ENCODE measurements at regions not wholly inside any gene's neighbourhood (a gene's known extent, or its start where the extent isn't known, plus 50 kb on each side); places are given as distances from the start of the nearest gene placed in this dataset.

DNA sequence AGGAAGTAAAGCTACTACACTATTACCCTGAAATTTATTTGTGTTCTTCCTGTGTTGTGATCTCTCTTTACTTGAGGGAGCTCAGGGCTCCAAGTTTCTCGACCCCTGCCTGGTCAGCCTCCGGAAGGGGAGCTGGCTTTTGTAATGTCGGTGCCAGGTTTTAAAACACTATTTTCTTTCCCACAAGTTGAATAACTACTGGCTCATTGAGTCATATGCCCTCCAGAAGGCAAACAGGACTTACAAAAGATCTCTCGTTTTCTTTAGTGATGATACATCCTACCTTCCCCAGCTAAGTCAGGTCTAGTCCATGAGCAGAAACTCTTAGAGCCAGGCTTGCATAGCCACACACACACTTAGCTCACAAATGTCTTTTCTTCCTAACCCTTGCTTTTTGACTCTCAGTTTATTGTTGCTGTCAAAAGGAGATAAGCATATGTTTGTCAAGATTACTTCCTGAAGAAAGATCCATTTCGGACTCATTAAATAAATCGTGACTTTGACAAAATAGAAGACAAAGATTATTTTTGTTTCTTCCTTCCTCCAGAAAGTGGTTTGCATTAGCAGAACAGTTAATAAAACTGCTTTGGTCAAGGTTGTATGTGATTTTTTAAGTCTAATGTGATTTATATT is 209.8 kb upstream of the FLRT2 start:
- Histone ChIP-seq H3K9me3 (no peaks in the 10 kb centered on the region), H3K27me3 (no peaks in the 10 kb centered on the region), H3K36me3 (no peaks in the 10 kb centered on the region), H3K4me3 (no peak overlapping the region), H3K27ac (no peak overlapping the region), H3K4me1 (no peaks in the 10 kb centered on the region)
- DNase-seq (ENCODE audit: extremely low spot score in 2 of 2), result no peak
- intact Hi-C loops (cut with DNase I), result no loop called here
- TF ChIP-seq POLR2A (IDR thresholded peaks at IDR 0.05) (no peak), CTCF (IDR thresholded peaks at IDR 0.05) (no peak), POLR2AphosphoS5 (IDR thresholded peaks at IDR 0.05; ENCODE audit: insufficient read depth in 1 of 2, low read depth in 1 of 2) (no peak)

- H3K27ac ChIP-seq, result no peak overlapping the region
- no peak for DNase-seq (ENCODE audit: extremely low spot score in 2 of 2)
- H3K36me3 ChIP-seq, result no peaks in the 10 kb centered on the region
- no peaks in the 10 kb centered on the region for H3K27me3 ChIP-seq
- TF ChIP-seq CTCF (IDR thresholded peaks at IDR 0.05) (no peak), POLR2A (IDR thresholded peaks at IDR 0.05) (no peak), POLR2AphosphoS5 (IDR thresholded peaks at IDR 0.05; ENCODE audit: insufficient read depth in 1 of 2, low read depth in 1 of 2) (no peak)
- H3K4me3 ChIP-seq, result no peak overlapping the region
- no peaks in the 10 kb centered on the region for H3K9me3 ChIP-seq
- intact Hi-C loops (cut with DNase I), result no loop called here
- H3K4me1 ChIP-seq, result no peaks in the 10 kb centered on the region
These were observed 204.6 kb upstream of the FLRT2 start for GRCh38 chr14:85325134-85326017.

DNA sequence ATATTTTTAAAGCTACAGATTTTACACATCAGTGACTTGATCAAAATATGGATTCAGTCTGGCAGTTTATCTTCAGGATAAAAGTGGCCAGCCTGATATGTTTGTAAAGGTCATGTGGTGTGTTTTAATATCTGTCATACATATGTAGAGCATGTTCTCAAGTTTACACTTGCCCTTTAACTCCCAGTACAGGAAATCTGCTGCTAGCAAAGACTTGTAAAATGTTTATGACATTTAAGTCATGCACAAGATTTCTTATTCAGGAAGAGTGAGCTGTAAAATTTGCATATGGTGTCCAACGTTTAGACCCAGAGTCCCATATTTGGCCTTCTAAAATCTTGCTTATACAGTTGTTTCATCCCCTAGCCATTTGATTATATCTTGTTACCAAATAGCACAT is 197.5 kb upstream of the FLRT2 start:
- Histone ChIP-seq H3K27me3 (no peaks in the 10 kb centered on the region), H3K27ac (no peak overlapping the region), H3K36me3 (no peaks in the 10 kb centered on the region), H3K4me1 (no peaks in the 10 kb centered on the region), H3K9me3 (no peaks in the 10 kb centered on the region), H3K4me3 (no peak overlapping the region)
- peak in 1 of 2 donors; percentile 61 for TF ChIP-seq POLR2AphosphoS5 (IDR thresholded peaks at IDR 0.05; ENCODE audit: insufficient read depth in 1 of 2, low read depth in 1 of 2)
- TF ChIP-seq POLR2A (IDR thresholded peaks at IDR 0.05), result no peak
- intact Hi-C loops (cut with DNase I), result no loop called here
- DNase-seq (ENCODE audit: extremely low spot score in 2 of 2), result no peak

GRCh38 chr14:85333313-85333712 is 196.6 kb upstream of the FLRT2 start:
- Histone ChIP-seq H3K36me3 (no peaks in the 10 kb centered on the region), H3K27ac (no peak overlapping the region), H3K4me1 (no peaks in the 10 kb centered on the region), H3K9me3 (no peaks in the 10 kb centered on the region), H3K4me3 (no peak overlapping the region), H3K27me3 (no peaks in the 10 kb centered on the region)
- DNase-seq (ENCODE audit: extremely low spot score in 2 of 2), result no peak
- intact Hi-C loops (cut with DNase I), result no loop called here
- TF ChIP-seq CTCF (IDR thresholded peaks at IDR 0.05), result no peak
- no peak for TF ChIP-seq POLR2A (IDR thresholded peaks at IDR 0.05)
- no peak for TF ChIP-seq POLR2AphosphoS5 (IDR thresholded peaks at IDR 0.05; ENCODE audit: insufficient read depth in 1 of 2, low read depth in 1 of 2)

DNA sequence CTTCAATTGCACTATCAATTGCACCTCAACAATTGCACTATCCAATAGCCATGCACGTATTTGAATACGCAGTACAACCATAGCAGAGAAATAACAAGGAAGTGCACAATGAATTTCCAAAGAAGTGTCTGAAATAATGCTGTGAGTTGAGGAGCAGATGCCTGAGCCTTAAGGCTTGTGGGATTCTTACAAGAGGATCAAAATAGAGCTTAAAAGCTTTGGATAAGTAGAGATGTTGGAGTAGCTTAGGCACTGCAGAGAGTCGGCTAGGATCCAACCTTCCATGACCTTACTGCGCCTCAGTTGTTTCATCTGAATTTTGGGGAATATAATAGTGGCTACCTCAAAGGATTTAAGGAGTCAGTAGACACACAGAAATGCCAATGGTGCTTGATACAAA is 196.1 kb upstream of the FLRT2 start:
- no peak for DNase-seq (ENCODE audit: extremely low spot score in 2 of 2)
- H3K27me3 ChIP-seq, result no peaks in the 10 kb centered on the region
- TF ChIP-seq POLR2AphosphoS5 (IDR thresholded peaks at IDR 0.05; ENCODE audit: insufficient read depth in 1 of 2, low read depth in 1 of 2), result no peak
- no peak for TF ChIP-seq POLR2A (IDR thresholded peaks at IDR 0.05)
- TF ChIP-seq CTCF (IDR thresholded peaks at IDR 0.05), result no peak
- no peaks in the 10 kb centered on the region for H3K36me3 ChIP-seq
- H3K9me3 ChIP-seq, result no peaks in the 10 kb centered on the region
- no peaks in the 10 kb centered on the region for H3K4me1 ChIP-seq
- intact Hi-C loops (cut with DNase I), result no loop called here
- no peak overlapping the region for H3K27ac ChIP-seq
- no peak overlapping the region for H3K4me3 ChIP-seq

All from vagina (tissue), 2 donors.